Spleen (tissue), 7 donors: ENCODE measurements at regions not wholly inside any gene's neighbourhood (a gene's known extent, or its start where the extent isn't known, plus 50 kb on each side); places are given as distances from the start of the nearest gene placed in this dataset.
"Not testable (repeated sequence)": the region's sequence is repeated elsewhere in the genome, so short reads cannot be mapped to it uniquely, and the experiment has no call there.

ENCODE experiments used
- POLR2A ChIP-seq, 3 donors: fragments of 450-650 bp; IDR thresholded peaks; one replicate each; pipeline ENCODE4 v1.5.1; 2017; ENCODE audit warnings: antibody characterized with exemption in 3 of 3, mild to moderate bottlenecking in 1 of 3
- POLR2AphosphoS5 ChIP-seq, 3 donors: sonication (generic); formaldehyde crosslinking; IDR thresholded peaks; one replicate each; pipeline ENCODE4 v1.5.1; 2017; ENCODE audit warnings: antibody characterized with exemption in 3 of 3
- TF ChIP-seq, protein P1 (sequence below), 11 experiments: fragments of 200-600 bp in 7 of 11; fragments of 450-650 bp in 4 of 11; sonication (generic) in 4 of 11; IDR thresholded peaks in 8 of 11; conservative IDR thresholded peaks in 3 of 11; 1 replicate in 7 of 11; 2 replicates in 4 of 11; pipeline versions ENCODE4 v1.4.0 to v1.8.0; 2016 to 2021; ENCODE audit warnings: antibody characterized with exemption in 11 of 11, inconsistent platforms in 4 of 11, mild to moderate bottlenecking in 1 of 11
- donor health status: DM: no; HTN: no; CAD: no; lungs with moderate emphysema.
- donor health status: DM: no; HTN: no; CAD: no.
- donor health status: DM: no; HTN: no; CAD: no.

DNA sequence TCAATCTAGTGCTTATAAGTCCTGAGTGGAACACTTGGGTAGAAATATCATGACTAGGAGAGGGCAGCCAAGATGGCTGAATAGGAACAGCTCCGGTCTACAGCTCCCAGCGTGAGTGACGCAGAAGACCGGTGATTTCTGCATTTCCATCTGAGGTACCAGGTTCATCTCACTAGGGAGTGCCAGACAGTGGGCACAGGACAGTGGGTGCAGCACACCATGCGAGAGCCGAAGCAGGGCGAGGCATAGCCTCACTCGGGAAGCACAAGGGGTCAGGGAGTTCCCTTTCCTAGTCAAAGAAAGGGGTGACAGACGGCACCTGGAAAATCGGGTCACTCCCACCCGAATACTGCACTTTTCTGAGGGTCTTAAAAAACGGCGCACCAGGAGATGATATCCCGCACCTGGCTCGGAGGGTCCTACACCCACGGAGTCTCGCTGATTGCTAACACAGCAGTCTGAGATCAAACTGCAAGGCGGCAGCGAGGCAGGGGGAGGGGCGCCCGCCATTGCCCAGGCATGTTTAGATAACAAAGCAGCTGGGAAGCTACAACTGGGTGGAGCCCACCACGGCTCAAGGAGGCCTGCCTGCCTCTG lies 302.8 kb downstream of the TFAP2B start:
- not testable (repeated sequence) for TF ChIP-seq POLR2A, POLR2AphosphoS5 (IDR thresholded peaks at IDR 0.05)
- TF ChIP-seq, protein P1, sequence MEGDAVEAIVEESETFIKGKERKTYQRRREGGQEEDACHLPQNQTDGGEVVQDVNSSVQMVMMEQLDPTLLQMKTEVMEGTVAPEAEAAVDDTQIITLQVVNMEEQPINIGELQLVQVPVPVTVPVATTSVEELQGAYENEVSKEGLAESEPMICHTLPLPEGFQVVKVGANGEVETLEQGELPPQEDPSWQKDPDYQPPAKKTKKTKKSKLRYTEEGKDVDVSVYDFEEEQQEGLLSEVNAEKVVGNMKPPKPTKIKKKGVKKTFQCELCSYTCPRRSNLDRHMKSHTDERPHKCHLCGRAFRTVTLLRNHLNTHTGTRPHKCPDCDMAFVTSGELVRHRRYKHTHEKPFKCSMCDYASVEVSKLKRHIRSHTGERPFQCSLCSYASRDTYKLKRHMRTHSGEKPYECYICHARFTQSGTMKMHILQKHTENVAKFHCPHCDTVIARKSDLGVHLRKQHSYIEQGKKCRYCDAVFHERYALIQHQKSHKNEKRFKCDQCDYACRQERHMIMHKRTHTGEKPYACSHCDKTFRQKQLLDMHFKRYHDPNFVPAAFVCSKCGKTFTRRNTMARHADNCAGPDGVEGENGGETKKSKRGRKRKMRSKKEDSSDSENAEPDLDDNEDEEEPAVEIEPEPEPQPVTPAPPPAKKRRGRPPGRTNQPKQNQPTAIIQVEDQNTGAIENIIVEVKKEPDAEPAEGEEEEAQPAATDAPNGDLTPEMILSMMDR (IDR thresholded peaks at IDR 0.05 in 8 of 11, conservative IDR thresholded peaks at IDR 0.05 in 3 of 11): not testable (repeated sequence)
